Panc1 (cell line): ENCODE measurements at regions not wholly inside any gene's neighbourhood (a gene's known extent, or its start where the extent isn't known, plus 50 kb on each side); places are given as distances from the start of the nearest gene placed in this dataset.

Experiments used
- ATAC-seq: fragments of 200-7000 bp; cut with Tn5 transposase; 2 replicates; pipeline ENCODE4 v1.9.1; 2020; ENCODE audit warnings: mild to moderate bottlenecking, moderate library complexity
- BruUV-seq: library from RNA; stranded (reverse); fragments of 400-500 nt; replicated peaks from 2 replicates; lab custom pipeline; 2021; lab: Mats Ljungman, UMichigan
- CTCF ChIA-PET: fragments of 300-600 bp; sonication (Branson Sonifier 250); formaldehyde crosslinking; loops from one replicate; lab custom pipeline; 2022; ENCODE audit warnings: antibody characterized with exemption; lab: Charles Lee
- POLR2A ChIA-PET: fragments of 300-600 bp; sonication (Branson Sonifier 250); formaldehyde crosslinking; loops from one replicate; lab custom pipeline; 2022; ENCODE audit warnings: antibody characterized with exemption; lab: Charles Lee
- DNase-seq: peaks from one replicate; pipeline ENCODE4 v3.0.0-alpha.2; 2010; ENCODE audit warnings: low read depth, low spot score
- H3K27ac ChIP-seq: 2 replicates; pipeline ENCODE4 v1.5.1; 2011; ENCODE audit warnings: mild to moderate bottlenecking, low read length, inconsistent platforms
- H3K27me3 ChIP-seq: fragments of 200-500 bp; sonication (Bioruptor generic); 2 replicates; pipeline ENCODE4 v1.6.0; 2014; ENCODE audit warnings: low read length, inconsistent platforms; ENCODE audit not compliant: control insufficient read depth, insufficient read depth
- H3K36me3 ChIP-seq: fragments of 200-500 bp; sonication (Bioruptor generic); 2 replicates; pipeline ENCODE4 v1.5.1; 2014; ENCODE audit warnings: inconsistent platforms, mild to moderate bottlenecking, low read length, moderate library complexity; ENCODE audit not compliant: control insufficient read depth, insufficient read depth
- H3K4me1 ChIP-seq: 2 replicates; pipeline ENCODE4 v1.5.1; 2011; ENCODE audit warnings: inconsistent platforms, mild to moderate bottlenecking, low read length, moderate library complexity; ENCODE audit not compliant: control insufficient read depth, insufficient read depth
- H3K4me3 ChIP-seq, 2 experiments: 2 replicates each; pipeline ENCODE4 v1.5.1; 2011 to 2012; ENCODE audit warnings: low read depth in 2 of 2, low read length in 2 of 2, mild to moderate bottlenecking in 2 of 2, inconsistent platforms in 1 of 2, moderate library complexity in 1 of 2
- H3K9me3 ChIP-seq: fragments of 200-500 bp; sonication (Bioruptor generic); 2 replicates; pipeline ENCODE4 v1.5.1; 2014; ENCODE audit warnings: low read depth, mild to moderate bottlenecking, inconsistent platforms, low read length, moderate library complexity; ENCODE audit not compliant: control insufficient read depth, insufficient read depth
- POLR2AphosphoS5 ChIP-seq: IDR thresholded peaks from 2 replicates; pipeline ENCODE4 v1.6.1; 2012; ENCODE audit warnings: mild to moderate bottlenecking, low read depth, low read length, moderate library complexity
- SIN3A ChIP-seq: IDR thresholded peaks from 2 replicates; pipeline ENCODE4 v1.6.1; 2012; ENCODE audit warnings: low read depth, mild to moderate bottlenecking, low read length, moderate library complexity, borderline replicate concordance; ENCODE audit not compliant: insufficient read depth
- TCF7L2 ChIP-seq: IDR thresholded peaks from 2 replicates; pipeline ENCODE4 v1.6.1; 2011; ENCODE audit warnings: mild to moderate bottlenecking, low read depth, low read length, inconsistent platforms
- in situ Hi-C: cut with HindIII; loops from 2 replicates; pipeline ENCODE4 v1.10.0; 2016; ENCODE audit warnings: low sequenced_read_pairs, low pct_unique_long_range_greater_than_20kb
- intact Hi-C: fragments of 100-400 bp; cut with micrococcal nuclease; formaldehyde crosslinking; loops from one replicate; pipeline ENCODE4 v1.10.0; 2022; ENCODE audit not compliant: unreplicated experiment
- TF ChIP-seq, protein P1 (sequence below): fragments of 450-650 bp; IDR thresholded peaks from 2 replicates; pipeline ENCODE4 v1.5.1; 2017; ENCODE audit warnings: mild to moderate bottlenecking
- TF ChIP-seq, protein P2 (sequence below), 2 experiments: IDR thresholded peaks; 2 replicates each; pipeline ENCODE4 v1.6.1; 2011 to 2012; ENCODE audit warnings: low read depth in 2 of 2, control low read depth in 1 of 2, low read length in 1 of 2, mild to moderate bottlenecking in 1 of 2, moderate library complexity in 1 of 2; ENCODE audit not compliant: insufficient read depth in 1 of 2

DNA sequence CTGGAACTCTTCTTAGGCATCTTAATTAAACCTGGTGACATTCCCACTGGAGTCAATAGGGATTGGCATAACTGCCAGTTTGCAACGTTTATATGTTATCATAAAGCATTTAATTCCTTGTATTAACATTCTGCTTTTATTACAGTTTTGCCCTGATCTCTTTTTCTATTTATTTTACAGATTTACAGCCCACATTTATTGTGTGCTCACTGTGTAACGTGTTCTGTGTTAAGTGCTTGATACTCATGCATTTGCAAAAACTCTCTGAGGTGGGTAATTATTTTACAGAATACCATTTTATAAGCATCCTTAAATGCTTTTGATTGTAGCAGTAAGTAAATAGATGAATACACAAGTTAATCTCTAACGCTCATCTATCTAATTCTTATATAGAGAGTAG is 341.5 kb upstream of the FAR2 start:
- no peaks in the 10 kb centered on the region for H3K9me3 ChIP-seq

DNA sequence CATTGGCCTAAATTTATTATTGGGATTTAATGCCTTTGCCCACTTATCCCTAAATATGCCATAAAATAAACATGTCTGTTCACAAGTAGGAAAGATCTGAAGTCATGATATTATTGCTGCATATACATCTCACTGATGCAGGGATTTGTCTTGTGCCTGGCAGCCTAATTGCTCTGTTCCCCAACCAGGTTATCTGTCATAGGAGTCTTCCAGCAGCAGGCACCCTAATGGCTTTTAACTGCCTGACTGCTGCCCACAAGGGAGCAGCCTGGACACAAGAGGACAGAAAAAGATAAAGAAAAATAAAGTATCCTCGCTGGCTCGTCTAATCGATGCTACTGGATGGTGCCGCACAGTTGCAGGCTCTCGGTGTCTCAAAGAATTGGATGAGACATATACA is 337.6 kb upstream of the FAR2 start:
- no TSS peak for BruUV-seq
- in situ Hi-C loops: no loop called here

More for the DNA sequence above, 341.5 kb upstream of the FAR2 start:
- ChIA-PET POLR2A (no interaction called here), CTCF (no interaction called here)
- DNase-seq (no peak), ATAC-seq (no peak)
- no peaks in the 10 kb centered on the region for H3K4me1 ChIP-seq
- intact Hi-C loops (no loop called here), in situ Hi-C loops (no loop called here)
- TF ChIP-seq SIN3A: no peak
- TF ChIP-seq POLR2AphosphoS5: no peak
- TF ChIP-seq, protein P1, sequence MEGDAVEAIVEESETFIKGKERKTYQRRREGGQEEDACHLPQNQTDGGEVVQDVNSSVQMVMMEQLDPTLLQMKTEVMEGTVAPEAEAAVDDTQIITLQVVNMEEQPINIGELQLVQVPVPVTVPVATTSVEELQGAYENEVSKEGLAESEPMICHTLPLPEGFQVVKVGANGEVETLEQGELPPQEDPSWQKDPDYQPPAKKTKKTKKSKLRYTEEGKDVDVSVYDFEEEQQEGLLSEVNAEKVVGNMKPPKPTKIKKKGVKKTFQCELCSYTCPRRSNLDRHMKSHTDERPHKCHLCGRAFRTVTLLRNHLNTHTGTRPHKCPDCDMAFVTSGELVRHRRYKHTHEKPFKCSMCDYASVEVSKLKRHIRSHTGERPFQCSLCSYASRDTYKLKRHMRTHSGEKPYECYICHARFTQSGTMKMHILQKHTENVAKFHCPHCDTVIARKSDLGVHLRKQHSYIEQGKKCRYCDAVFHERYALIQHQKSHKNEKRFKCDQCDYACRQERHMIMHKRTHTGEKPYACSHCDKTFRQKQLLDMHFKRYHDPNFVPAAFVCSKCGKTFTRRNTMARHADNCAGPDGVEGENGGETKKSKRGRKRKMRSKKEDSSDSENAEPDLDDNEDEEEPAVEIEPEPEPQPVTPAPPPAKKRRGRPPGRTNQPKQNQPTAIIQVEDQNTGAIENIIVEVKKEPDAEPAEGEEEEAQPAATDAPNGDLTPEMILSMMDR: no peak
- no peak for TF ChIP-seq TCF7L2
- TF ChIP-seq, protein P2, sequence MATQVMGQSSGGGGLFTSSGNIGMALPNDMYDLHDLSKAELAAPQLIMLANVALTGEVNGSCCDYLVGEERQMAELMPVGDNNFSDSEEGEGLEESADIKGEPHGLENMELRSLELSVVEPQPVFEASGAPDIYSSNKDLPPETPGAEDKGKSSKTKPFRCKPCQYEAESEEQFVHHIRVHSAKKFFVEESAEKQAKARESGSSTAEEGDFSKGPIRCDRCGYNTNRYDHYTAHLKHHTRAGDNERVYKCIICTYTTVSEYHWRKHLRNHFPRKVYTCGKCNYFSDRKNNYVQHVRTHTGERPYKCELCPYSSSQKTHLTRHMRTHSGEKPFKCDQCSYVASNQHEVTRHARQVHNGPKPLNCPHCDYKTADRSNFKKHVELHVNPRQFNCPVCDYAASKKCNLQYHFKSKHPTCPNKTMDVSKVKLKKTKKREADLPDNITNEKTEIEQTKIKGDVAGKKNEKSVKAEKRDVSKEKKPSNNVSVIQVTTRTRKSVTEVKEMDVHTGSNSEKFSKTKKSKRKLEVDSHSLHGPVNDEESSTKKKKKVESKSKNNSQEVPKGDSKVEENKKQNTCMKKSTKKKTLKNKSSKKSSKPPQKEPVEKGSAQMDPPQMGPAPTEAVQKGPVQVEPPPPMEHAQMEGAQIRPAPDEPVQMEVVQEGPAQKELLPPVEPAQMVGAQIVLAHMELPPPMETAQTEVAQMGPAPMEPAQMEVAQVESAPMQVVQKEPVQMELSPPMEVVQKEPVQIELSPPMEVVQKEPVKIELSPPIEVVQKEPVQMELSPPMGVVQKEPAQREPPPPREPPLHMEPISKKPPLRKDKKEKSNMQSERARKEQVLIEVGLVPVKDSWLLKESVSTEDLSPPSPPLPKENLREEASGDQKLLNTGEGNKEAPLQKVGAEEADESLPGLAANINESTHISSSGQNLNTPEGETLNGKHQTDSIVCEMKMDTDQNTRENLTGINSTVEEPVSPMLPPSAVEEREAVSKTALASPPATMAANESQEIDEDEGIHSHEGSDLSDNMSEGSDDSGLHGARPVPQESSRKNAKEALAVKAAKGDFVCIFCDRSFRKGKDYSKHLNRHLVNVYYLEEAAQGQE (IDR thresholded peaks at IDR 0.05; ENCODE audit: insufficient read depth in 1 of 2, low read depth in 2 of 2, low read length in 1 of 2): no peak
- no peaks in the 10 kb centered on the region for H3K36me3 ChIP-seq
- H3K27ac ChIP-seq: no peak overlapping the region
- H3K27me3 ChIP-seq: no peaks in the 10 kb centered on the region
- no peak overlapping the region for H3K4me3 ChIP-seq
- no TSS peak for BruUV-seq

More for the DNA sequence above, 337.6 kb upstream of the FAR2 start:
- ChIA-PET POLR2A (no interaction called here), CTCF (no interaction called here)
- DNase-seq (no peak), ATAC-seq (no peak)
- Histone ChIP-seq H3K27me3 (no peaks in the 10 kb centered on the region), H3K4me3 (no peak overlapping the region), H3K27ac (no peak overlapping the region), H3K36me3 (no peaks in the 10 kb centered on the region), H3K9me3 (no peaks in the 10 kb centered on the region), H3K4me1 (no peaks in the 10 kb centered on the region)
- intact Hi-C loops: no loop called here
- TF ChIP-seq, protein P2 (IDR thresholded peaks at IDR 0.05; ENCODE audit: insufficient read depth in 1 of 2, low read depth in 2 of 2, low read length in 1 of 2): no peak
- TF ChIP-seq TCF7L2 (no peak), SIN3A (no peak), POLR2AphosphoS5 (no peak)
- TF ChIP-seq, protein P1: no peak
